Frontal cortex (tissue), 3 donors: ENCODE measurements at regions not wholly inside any gene's neighbourhood (a gene's known extent, or its start where the extent isn't known, plus 50 kb on each side); places are given as distances from the start of the nearest gene placed in this dataset.

ENCODE experiments used
- DNase-seq, 2 donors: peaks; one replicate each; pipeline ENCODE4 v3.0.0; 2012; ENCODE audit warnings: low spot score in 2 of 2
- FAIRE-seq: peaks from 2 replicates; lab custom pipeline; 2012; peaks lifted over from hg19 to GRCh38; lab: Jason Lieb, UNC
- donor health status: control.
- donor health status: control.
- donor health status: control.

DNA sequence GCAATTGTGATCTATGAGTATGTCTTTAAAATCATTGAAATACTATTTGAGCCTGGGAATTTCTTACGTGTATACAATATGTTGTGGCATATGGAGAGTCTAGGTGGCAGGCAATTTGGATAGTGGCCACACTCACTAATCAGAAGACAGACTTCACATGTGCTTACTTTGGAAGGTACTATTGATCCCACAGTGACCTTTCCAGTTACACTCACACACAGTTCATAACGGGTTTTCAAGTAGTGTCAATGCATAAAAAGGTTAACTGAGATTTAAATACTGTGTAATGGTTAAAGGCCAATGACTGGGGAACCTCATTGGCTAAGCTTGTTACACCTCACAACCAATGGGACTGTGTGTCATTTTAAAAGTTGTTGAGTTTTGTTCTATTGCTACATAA is 783.2 kb downstream of the RPA4 start:
- no peak for FAIRE-seq
- DNase-seq: no peak

- no peak for FAIRE-seq
Measured at GRCh38 chrX:97668126-97668525, 784.4 kb downstream of the RPA4 start.

DNA sequence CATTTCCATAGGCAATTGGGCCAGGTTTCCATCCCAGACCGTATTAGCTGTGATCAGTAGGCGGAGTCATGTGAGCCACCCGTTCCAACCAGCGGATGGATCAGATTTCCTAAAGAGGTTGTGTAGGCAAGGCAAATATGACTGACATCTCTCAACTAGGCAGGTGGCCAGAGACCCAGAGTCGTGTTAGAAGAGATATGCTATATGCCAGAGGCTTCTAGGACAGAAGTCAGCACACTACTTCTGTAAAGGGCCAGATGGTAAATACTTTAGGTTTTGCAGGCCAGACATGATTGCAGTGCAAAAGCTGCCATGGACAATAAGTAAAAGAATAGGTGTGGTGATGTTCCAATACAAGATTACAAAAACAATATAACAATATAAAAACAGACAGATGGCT is 788.4 kb downstream of the RPA4 start:
- FAIRE-seq: no peak
- no peak for DNase-seq

More at GRCh38 chrX:97668126-97668525, 784.4 kb downstream of the RPA4 start:
- DNase-seq: no peak

DNA sequence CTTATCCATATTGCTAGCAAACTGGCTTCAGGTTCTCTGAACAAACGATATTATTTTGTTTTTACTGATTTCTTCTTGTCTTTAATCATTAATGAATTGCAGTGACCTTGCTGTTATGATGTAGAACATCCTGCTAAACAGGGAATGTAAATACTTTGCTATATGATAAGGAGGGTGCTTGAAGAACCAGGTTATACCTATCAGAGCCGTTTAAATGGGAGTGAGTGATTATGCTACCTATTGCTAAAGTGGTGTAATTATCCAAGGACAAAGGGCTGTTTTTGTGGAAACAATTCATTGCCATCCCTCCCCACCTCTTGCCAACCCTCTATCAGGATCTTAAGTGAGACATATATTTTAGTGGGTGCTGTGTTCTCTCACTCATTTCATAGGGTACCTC is 788.9 kb downstream of the RPA4 start:
- FAIRE-seq: no peak
- no peak for DNase-seq

- FAIRE-seq (no peak), DNase-seq (no peak)
Measured at GRCh38 chrX:97673135-97673534, 789.4 kb downstream of the RPA4 start.

DNA sequence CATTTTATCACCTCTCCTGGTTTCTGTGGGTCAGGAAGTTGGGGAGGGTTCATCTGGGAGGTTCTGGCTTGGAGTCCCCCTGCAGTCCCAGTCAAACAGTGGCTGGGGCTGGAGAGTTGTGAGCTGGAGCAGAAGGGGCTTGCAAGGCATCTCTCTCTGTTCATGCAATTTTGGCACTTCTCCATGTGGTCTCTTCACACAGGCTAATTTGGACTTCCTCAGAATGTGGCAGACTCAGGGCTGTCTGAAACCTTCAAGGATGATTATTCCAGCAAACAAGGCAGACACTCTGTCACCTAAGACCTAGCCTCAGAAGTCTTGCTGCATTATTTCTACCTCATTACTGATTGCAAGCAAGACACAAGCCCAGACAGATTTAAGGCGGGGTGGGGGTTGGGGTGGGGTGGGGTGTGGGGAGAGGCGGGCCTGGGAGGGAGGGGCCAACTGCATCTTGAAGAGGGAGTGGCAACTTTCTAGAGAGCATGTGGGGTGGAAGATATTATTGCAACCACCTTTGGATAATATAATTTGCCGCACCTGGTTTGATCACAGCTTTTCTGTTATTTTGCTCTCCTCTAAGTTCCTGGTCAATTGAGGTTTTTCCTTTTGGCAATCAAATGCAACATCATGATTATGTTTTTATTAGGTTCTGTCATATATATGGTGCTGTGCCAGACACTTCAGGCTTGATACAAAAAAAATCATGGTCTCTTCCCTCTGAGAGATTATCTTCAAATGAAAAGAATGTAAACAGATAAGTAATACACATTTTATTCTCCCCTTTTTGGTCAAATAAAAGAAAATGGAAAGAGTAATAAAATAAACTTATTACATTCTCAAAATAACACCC is 799.5 kb downstream of the RPA4 start:
- FAIRE-seq (no peak), DNase-seq (no peak)

DNA sequence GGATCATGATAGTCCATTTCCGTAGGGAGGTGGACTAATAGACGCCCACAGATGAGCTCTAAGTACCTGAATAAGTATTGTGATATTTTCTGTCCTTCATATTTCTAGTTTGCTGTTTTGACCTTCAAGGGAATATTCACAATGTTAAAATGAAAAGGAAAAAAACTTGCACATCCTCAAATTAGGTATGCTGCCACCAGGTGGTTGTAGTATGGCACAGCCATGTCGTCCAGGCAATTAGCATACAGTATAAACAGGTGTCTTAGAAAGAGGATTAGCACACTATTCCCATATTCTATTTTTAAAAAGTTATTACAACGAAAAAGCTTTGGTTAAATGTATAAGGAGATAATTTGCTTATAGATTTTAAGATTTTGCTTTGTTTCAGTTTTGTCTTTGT is 802.0 kb downstream of the RPA4 start:
- DNase-seq (peak in 1 of 2 donors; percentile 1), FAIRE-seq (no peak)

DNA sequence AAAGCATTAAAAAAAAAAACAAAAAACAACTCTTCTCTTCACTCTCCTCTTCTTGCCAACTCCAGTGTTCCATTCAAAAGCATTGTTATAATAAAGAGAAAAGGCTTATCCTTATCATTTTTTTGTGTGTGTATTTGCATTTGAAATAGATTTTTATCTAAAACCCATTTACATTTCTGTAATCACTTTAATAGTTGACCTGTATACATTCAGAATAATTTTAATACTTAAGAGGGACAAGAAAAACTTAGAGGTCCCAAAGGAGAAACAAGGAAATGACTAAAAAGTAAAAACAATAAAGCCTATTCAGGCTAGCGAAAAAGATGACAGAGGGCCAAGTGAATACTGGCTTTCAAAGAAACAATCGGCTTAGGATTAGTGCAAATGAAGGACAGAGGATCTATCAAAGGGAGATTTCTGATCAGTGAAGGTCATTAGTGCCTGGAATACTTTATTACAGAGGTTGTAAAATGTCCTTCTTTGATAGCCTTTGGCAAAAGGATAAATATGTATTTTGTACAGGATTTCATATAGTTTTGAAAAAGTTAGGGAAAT is 808.3 kb downstream of the RPA4 start:
- no peak for DNase-seq
- no peak for FAIRE-seq

DNA sequence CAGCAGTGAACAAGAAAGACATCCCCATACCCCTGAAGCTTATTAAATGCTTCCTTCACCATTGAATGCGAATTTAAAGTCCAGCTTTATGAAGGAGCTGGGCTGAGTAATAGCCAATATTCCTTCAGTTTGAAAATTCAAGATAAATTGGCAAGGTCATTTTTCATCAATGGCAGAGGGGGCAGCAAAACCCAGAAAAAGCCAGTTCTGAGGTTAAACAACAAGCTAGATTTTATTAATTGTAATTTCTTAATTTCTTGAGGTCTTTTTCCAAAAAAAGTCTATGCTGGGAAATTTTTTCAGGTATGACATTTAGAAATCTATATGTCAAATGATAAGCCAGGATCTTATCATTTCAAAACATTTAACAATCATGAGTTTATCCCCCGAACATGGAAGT is 808.9 kb downstream of the RPA4 start:
- DNase-seq (no peak), FAIRE-seq (no peak)

DNA sequence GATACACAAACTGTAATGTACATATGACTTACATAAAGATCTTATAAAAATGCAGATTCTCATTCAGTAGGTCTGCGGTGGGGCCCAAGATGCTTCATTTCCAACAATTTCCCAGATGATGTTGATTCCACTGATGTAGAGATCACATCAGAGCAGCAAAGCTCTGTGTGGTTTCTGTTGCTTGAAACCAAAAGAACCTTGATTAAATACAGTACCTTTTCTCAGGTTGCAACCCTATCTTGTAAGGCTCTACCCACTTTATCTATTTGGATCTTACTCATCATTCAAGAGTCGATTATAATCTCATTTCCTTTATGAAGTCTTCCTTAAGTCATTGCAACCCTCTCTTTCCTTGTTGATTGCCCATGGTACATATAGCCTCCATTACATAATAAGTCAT is 816.8 kb downstream of the RPA4 start:
- no peak for FAIRE-seq
- no peak for DNase-seq

- FAIRE-seq (no peak), DNase-seq (no peak)
Measured at GRCh38 chrX:97704474-97704873, 820.8 kb downstream of the RPA4 start.

- no peak for FAIRE-seq
- no peak for DNase-seq
Measured at GRCh38 chrX:97704881-97705280, 821.2 kb downstream of the RPA4 start.

DNA sequence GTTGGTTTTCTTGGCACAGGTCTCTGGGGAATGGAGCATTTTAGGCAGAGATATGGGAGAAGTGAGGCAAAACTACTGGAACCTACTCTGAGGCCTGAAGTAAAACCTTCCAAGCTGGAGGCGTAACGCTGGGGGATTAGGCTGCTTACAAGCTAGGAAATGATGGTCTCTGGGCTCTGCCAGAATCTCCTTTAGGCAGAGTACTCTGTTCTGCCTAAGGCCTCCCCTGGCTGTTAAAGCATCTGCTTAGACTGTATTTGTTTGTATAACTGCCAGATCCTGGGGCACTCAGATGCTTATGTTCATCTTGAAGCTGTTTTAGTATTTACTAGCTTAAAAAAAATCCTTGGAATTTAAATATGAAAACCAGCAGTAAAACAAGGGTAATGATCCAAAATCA is 822.2 kb downstream of the RPA4 start:
- FAIRE-seq: no peak
- DNase-seq: no peak

GRCh38 chrX:97714072-97714471 is 830.4 kb downstream of the RPA4 start:
- FAIRE-seq: no peak
- no peak for DNase-seq

GRCh38 chrX:97728215-97728614 is 844.5 kb downstream of the RPA4 start:
- DNase-seq (no peak), FAIRE-seq (no peak)

DNA sequence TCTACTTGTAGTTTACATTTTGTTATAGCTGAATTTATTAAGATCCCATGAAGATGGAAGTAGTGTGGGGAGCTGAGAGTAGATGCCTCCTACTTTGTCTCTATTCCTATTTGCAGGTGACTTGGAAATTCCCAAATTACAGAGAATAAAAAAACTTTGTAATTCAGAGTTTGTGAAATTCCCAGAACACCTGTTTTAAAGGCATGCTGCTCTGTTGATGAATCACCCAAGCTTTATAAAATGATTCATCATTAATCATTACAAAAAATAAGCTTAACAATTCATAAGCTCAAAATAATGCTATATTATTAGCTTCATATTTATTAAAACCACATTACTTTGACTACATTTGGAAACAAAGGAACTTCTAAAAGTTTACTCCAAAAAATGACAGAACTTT is 856.3 kb downstream of the RPA4 start:
- DNase-seq: no peak
- no peak for FAIRE-seq

- no peak for FAIRE-seq
- DNase-seq: no peak
Measured at GRCh38 chrX:97740886-97741285, 857.2 kb downstream of the RPA4 start.

- FAIRE-seq (no peak), DNase-seq (no peak)
Measured at GRCh38 chrX:97743014-97743413, 859.3 kb downstream of the RPA4 start.

- no peak for FAIRE-seq
Measured at GRCh38 chrX:97747346-97747745, 863.6 kb downstream of the RPA4 start.

DNA sequence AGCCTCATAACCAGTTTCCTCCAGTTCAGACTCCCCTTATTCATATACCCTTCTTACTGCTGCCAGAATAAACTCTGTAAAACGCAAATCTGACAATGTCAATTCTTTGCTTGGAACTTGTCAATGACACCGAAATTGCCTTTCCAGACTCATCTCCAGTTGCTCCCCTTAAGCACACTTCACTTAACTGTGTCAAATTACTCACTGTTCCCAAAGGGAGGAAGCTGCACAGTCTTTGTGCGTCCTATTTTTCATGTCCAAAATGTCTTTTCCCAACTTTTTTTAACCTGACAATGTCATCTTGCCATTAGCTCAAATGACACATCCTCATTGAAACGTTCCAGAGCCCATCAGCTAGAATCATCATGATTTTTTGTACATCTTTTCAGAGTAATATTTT is 867.3 kb downstream of the RPA4 start:
- no peak for FAIRE-seq
- no peak for DNase-seq

More at GRCh38 chrX:97747346-97747745, 863.6 kb downstream of the RPA4 start:
- no peak for DNase-seq

- FAIRE-seq (no peak), DNase-seq (no peak)
Measured at GRCh38 chrX:97751735-97752134, 868.0 kb downstream of the RPA4 start.

GRCh38 chrX:97756879-97757278 is 873.2 kb downstream of the RPA4 start:
- FAIRE-seq (no peak), DNase-seq (no peak)
